ENCODE measurements at regions not wholly inside any gene's neighbourhood (a gene's known extent, or its start where the extent isn't known, plus 50 kb on each side); places are given as distances from the start of the nearest gene placed in this dataset.

- H3K36me3 ChIP-seq (replicated peaks; ENCODE audit: low read depth, low read length) = no peaks in the 10 kb centered on the region
- H2AFZ ChIP-seq (ENCODE audit: low read depth, low read length) = no peak overlapping the region
- H3K9me3 ChIP-seq (ENCODE audit: insufficient read depth, low read length) = no peaks in the 10 kb centered on the region
- H3K4me3 ChIP-seq (ENCODE audit: low read length) = no peak overlapping the region
- no peaks in the 10 kb centered on the region for H3K4me1 ChIP-seq (ENCODE audit: low read length)
- no peaks in the 10 kb centered on the region for H3K27me3 ChIP-seq (ENCODE audit: low read depth, low read length)
- no peaks in the 10 kb centered on the region for H3K79me2 ChIP-seq (ENCODE audit: low read length)
- no peaks in the 10 kb centered on the region for H4K20me1 ChIP-seq (ENCODE audit: insufficient read depth, low read length)
- no peak overlapping the region for H3K9ac ChIP-seq (ENCODE audit: low read length)
- H3K4me2 ChIP-seq (ENCODE audit: low read length) = no peak overlapping the region
- TF ChIP-seq CTCF (IDR thresholded peaks at IDR 0.05; ENCODE audit: low read depth, low read length) (no peak), EZH2phosphoT487 (IDR thresholded peaks at IDR 0.05; ENCODE audit: low read depth) (no peak)
- H3K27ac ChIP-seq (ENCODE audit: low read length) = no peak overlapping the region
Observed at GRCh38 chr15:26243382-26243781, 380.3 kb upstream of the ATP10A start.

GRCh38 chr15:26242565-26243071, 379.5 kb upstream of the ATP10A start:
- TF ChIP-seq CTCF (IDR thresholded peaks at IDR 0.05; ENCODE audit: low read depth, low read length) (no peak), EZH2phosphoT487 (IDR thresholded peaks at IDR 0.05; ENCODE audit: low read depth) (no peak)
- Histone ChIP-seq H3K4me2 (ENCODE audit: low read length) (no peak overlapping the region), H3K9ac (ENCODE audit: low read length) (no peak overlapping the region), H3K27ac (ENCODE audit: low read length) (no peak overlapping the region), H4K20me1 (ENCODE audit: insufficient read depth, low read length) (no peaks in the 10 kb centered on the region), H2AFZ (ENCODE audit: low read depth, low read length) (no peak overlapping the region), H3K4me3 (ENCODE audit: low read length) (no peak overlapping the region), H3K4me1 (ENCODE audit: low read length) (no peaks in the 10 kb centered on the region), H3K36me3 (replicated peaks; ENCODE audit: low read depth, low read length) (no peaks in the 10 kb centered on the region), H3K27me3 (ENCODE audit: low read depth, low read length) (no peaks in the 10 kb centered on the region), H3K79me2 (ENCODE audit: low read length) (no peaks in the 10 kb centered on the region), H3K9me3 (ENCODE audit: insufficient read depth, low read length) (no peaks in the 10 kb centered on the region)

GRCh38 chr15:26235864-26236263, 372.7 kb upstream of the ATP10A start:
- H3K4me1 ChIP-seq (ENCODE audit: low read length) = no peaks in the 10 kb centered on the region
- H3K36me3 ChIP-seq (replicated peaks; ENCODE audit: low read depth, low read length) = no peaks in the 10 kb centered on the region
- H3K27me3 ChIP-seq (ENCODE audit: low read depth, low read length) = no peaks in the 10 kb centered on the region
- no peaks in the 10 kb centered on the region for H4K20me1 ChIP-seq (ENCODE audit: insufficient read depth, low read length)
- TF ChIP-seq EZH2phosphoT487 (IDR thresholded peaks at IDR 0.05; ENCODE audit: low read depth) (no peak), CTCF (IDR thresholded peaks at IDR 0.05; ENCODE audit: low read depth, low read length) (no peak)
- H3K9me3 ChIP-seq (ENCODE audit: insufficient read depth, low read length) = no peaks in the 10 kb centered on the region
- no peak overlapping the region for H3K9ac ChIP-seq (ENCODE audit: low read length)
- no peak overlapping the region for H3K4me3 ChIP-seq (ENCODE audit: low read length)
- no peaks in the 10 kb centered on the region for H3K79me2 ChIP-seq (ENCODE audit: low read length)
- no peak overlapping the region for H3K4me2 ChIP-seq (ENCODE audit: low read length)
- no peak overlapping the region for H2AFZ ChIP-seq (ENCODE audit: low read depth, low read length)
- H3K27ac ChIP-seq (ENCODE audit: low read length) = no peak overlapping the region

- Histone ChIP-seq H3K9ac (ENCODE audit: low read length) (no peak overlapping the region), H3K4me2 (ENCODE audit: low read length) (no peak overlapping the region), H3K79me2 (ENCODE audit: low read length) (no peaks in the 10 kb centered on the region), H3K27me3 (ENCODE audit: low read depth, low read length) (no peaks in the 10 kb centered on the region), H3K4me1 (ENCODE audit: low read length) (no peaks in the 10 kb centered on the region), H3K4me3 (ENCODE audit: low read length) (no peak overlapping the region), H4K20me1 (ENCODE audit: insufficient read depth, low read length) (no peaks in the 10 kb centered on the region), H3K9me3 (ENCODE audit: insufficient read depth, low read length) (no peaks in the 10 kb centered on the region), H3K27ac (ENCODE audit: low read length) (no peak overlapping the region), H3K36me3 (replicated peaks; ENCODE audit: low read depth, low read length) (no peaks in the 10 kb centered on the region), H2AFZ (ENCODE audit: low read depth, low read length) (no peak overlapping the region)
- TF ChIP-seq CTCF (IDR thresholded peaks at IDR 0.05; ENCODE audit: low read depth, low read length) = no peak
- no peak for TF ChIP-seq EZH2phosphoT487 (IDR thresholded peaks at IDR 0.05; ENCODE audit: low read depth)
Observed at GRCh38 chr15:26234976-26235767, 372.0 kb upstream of the ATP10A start.

Measured in OCI-LY3 (cell line).